GM10266 (cell line): ENCODE measurements at regions not wholly inside any gene's neighbourhood (a gene's known extent, or its start where the extent isn't known, plus 50 kb on each side); places are given as distances from the start of the nearest gene placed in this dataset.

ENCODE experiments used
- DNase-seq: peaks from one replicate; pipeline ENCODE4 v3.0.0; 2012; ENCODE audit errors: extremely low spot score
- CTCF ChIP-seq: IDR thresholded peaks from 2 replicates; pipeline ENCODE4 v1.5.1; 2012; ENCODE audit warnings: mild to moderate bottlenecking, low read depth; ENCODE audit not compliant: control insufficient read depth, insufficient read depth; ENCODE audit errors: missing control alignments

- no peak for TF ChIP-seq CTCF
- no peak for DNase-seq
Observed at GRCh38 chr3:182233405-182233804, 521.7 kb downstream of the SOX2 start.

GRCh38 chr3:182233957-182234356 lies 522.2 kb downstream of the SOX2 start:
- TF ChIP-seq CTCF = no peak
- no peak for DNase-seq

GRCh38 chr3:182234881-182235280 lies 523.2 kb downstream of the SOX2 start:
- no peak for TF ChIP-seq CTCF
- DNase-seq = no peak

- no peak for TF ChIP-seq CTCF
Observed at GRCh38 chr3:182235504-182235903, 523.8 kb downstream of the SOX2 start.

GRCh38 chr3:182238126-182238525 lies 526.4 kb downstream of the SOX2 start:
- TF ChIP-seq CTCF = no peak
- no peak for DNase-seq

More at GRCh38 chr3:182235504-182235903, 523.8 kb downstream of the SOX2 start:
- no peak for DNase-seq

- no peak for DNase-seq
Observed at GRCh38 chr3:182239316-182239715, 527.6 kb downstream of the SOX2 start.

GRCh38 chr3:182240474-182240873 lies 528.7 kb downstream of the SOX2 start:
- DNase-seq = no peak
- no peak for TF ChIP-seq CTCF

More at GRCh38 chr3:182239316-182239715, 527.6 kb downstream of the SOX2 start:
- TF ChIP-seq CTCF = no peak
